Activated B cell treated with CpG ODN at 0.5 μM for 24 hours (primary cell): ENCODE measurements at regions not wholly inside any gene's neighbourhood (a gene's known extent, or its start where the extent isn't known, plus 50 kb on each side); places are given as distances from the start of the nearest gene placed in this dataset.

Experiments used
- ATAC-seq: fragments of 200-7000 bp; cut with Tn5 transposase; one replicate; pipeline ENCODE4 v1.10.0; 2021; ENCODE audit warnings: low read depth, mild to moderate bottlenecking, moderate library complexity
- CTCF ChIA-PET: fragments of 350-600 bp; sonication (Branson Sonifier 250); formaldehyde crosslinking; loops from one replicate; lab custom pipeline; 2021; ENCODE audit warnings: antibody characterized with exemption; lab: Charles Lee
- POLR2A ChIA-PET: fragments of 350-600 bp; sonication (Branson Sonifier 250); formaldehyde crosslinking; loops from one replicate; lab custom pipeline; 2021; ENCODE audit warnings: antibody characterized with exemption; lab: Charles Lee
- DNase-seq: peaks from one replicate; pipeline ENCODE4 v3.0.0; 2022
- H3K27ac Mint-ChIP-seq: one replicate; pipeline ENCODE4 v1.8.0; 2020; ENCODE audit warnings: mixed read lengths
- H3K27me3 Mint-ChIP-seq: one replicate; pipeline ENCODE4 v1.8.0; 2021; ENCODE audit warnings: mixed read lengths
- H3K36me3 Mint-ChIP-seq: one replicate; pipeline ENCODE4 v1.8.0; 2021; ENCODE audit warnings: low read depth, mixed read lengths
- H3K4me1 Mint-ChIP-seq: one replicate; pipeline ENCODE4 v1.8.0; 2021; ENCODE audit warnings: mixed read lengths
- H3K4me3 Mint-ChIP-seq: one replicate; pipeline ENCODE4 v1.8.0; 2020; ENCODE audit warnings: mild to moderate bottlenecking, mixed read lengths
- H3K9me3 Mint-ChIP-seq: one replicate; pipeline ENCODE4 v1.8.0; 2020; ENCODE audit warnings: mixed read lengths
- CTCF ChIP-seq: fragments of 200-600 bp; IDR thresholded peaks from one replicate; pipeline ENCODE4 v1.8.0; 2022; ENCODE audit warnings: antibody characterized with exemption, mild to moderate bottlenecking
- intact Hi-C: fragments of 100-400 bp; cut with micrococcal nuclease; formaldehyde crosslinking; loops from one replicate; pipeline ENCODE4 v1.15.1; 2024

GRCh38 chr1:55969322-55969721 is 610.0 kb downstream of the PLPP3 start:
- ChIA-PET CTCF (no interaction called here), POLR2A (no interaction called here)
- no peak for ATAC-seq
- peaks cover 27% of the 10 kb centered on the region for H3K27me3 Mint-ChIP-seq
- no peak for DNase-seq
- intact Hi-C loops = no loop called here
- no peaks in the 10 kb centered on the region for H3K36me3 Mint-ChIP-seq
- H3K27ac Mint-ChIP-seq = no peak overlapping the region
- H3K4me1 Mint-ChIP-seq = no peaks in the 10 kb centered on the region
- H3K9me3 Mint-ChIP-seq = no peaks in the 10 kb centered on the region
- TF ChIP-seq CTCF = no peak
- no peak overlapping the region for H3K4me3 Mint-ChIP-seq

GRCh38 chr1:55968661-55969060 is 610.7 kb downstream of the PLPP3 start:
- intact Hi-C loops = no loop called here
- TF ChIP-seq CTCF = no peak
- ATAC-seq = no peak
- DNase-seq = no peak
- Mint-ChIP-seq H3K4me1 (no peaks in the 10 kb centered on the region), H3K9me3 (no peaks in the 10 kb centered on the region), H3K4me3 (no peak overlapping the region), H3K27ac (no peak overlapping the region), H3K36me3 (no peaks in the 10 kb centered on the region), H3K27me3 (peaks cover 22% of the 10 kb centered on the region)
- CTCF ChIA-PET = no interaction called here
- POLR2A ChIA-PET = no interaction called here

- Mint-ChIP-seq H3K36me3 (no peaks in the 10 kb centered on the region), H3K27ac (no peak overlapping the region), H3K27me3 (peaks cover 24% of the 10 kb centered on the region), H3K4me1 (no peaks in the 10 kb centered on the region), H3K4me3 (no peak overlapping the region), H3K9me3 (no peaks in the 10 kb centered on the region)
- CTCF ChIA-PET = no interaction called here
- ATAC-seq = no peak
- POLR2A ChIA-PET = no interaction called here
- DNase-seq = no peak
- TF ChIP-seq CTCF = no peak
- intact Hi-C loops = no loop called here
Measured at GRCh38 chr1:55965981-55966461, 613.3 kb downstream of the PLPP3 start.

GRCh38 chr1:55962472-55962871 is 616.9 kb downstream of the PLPP3 start:
- no peak overlapping the region for H3K27ac Mint-ChIP-seq
- DNase-seq = no peak
- H3K4me3 Mint-ChIP-seq = no peak overlapping the region
- CTCF ChIA-PET = no interaction called here
- H3K9me3 Mint-ChIP-seq = no peaks in the 10 kb centered on the region
- H3K27me3 Mint-ChIP-seq = peaks cover 16% of the 10 kb centered on the region
- no peak for TF ChIP-seq CTCF
- no peaks in the 10 kb centered on the region for H3K36me3 Mint-ChIP-seq
- intact Hi-C loops = no loop called here
- no peak for ATAC-seq
- no peaks in the 10 kb centered on the region for H3K4me1 Mint-ChIP-seq
- POLR2A ChIA-PET = no interaction called here

- Mint-ChIP-seq H3K36me3 (no peaks in the 10 kb centered on the region), H3K9me3 (no peaks in the 10 kb centered on the region)
Measured at GRCh38 chr1:55959136-55959548, 620.2 kb downstream of the PLPP3 start.

More at GRCh38 chr1:55959136-55959548, 620.2 kb downstream of the PLPP3 start:
- H3K27ac Mint-ChIP-seq = no peak overlapping the region
- H3K4me1 Mint-ChIP-seq = no peaks in the 10 kb centered on the region
- no peak overlapping the region for H3K4me3 Mint-ChIP-seq
- CTCF ChIA-PET = no interaction called here
- DNase-seq = no peak
- TF ChIP-seq CTCF = no peak
- H3K27me3 Mint-ChIP-seq = peaks cover 9% of the 10 kb centered on the region
- ATAC-seq = no peak
- intact Hi-C loops = no loop called here
- POLR2A ChIA-PET = no interaction called here
